A673 (cell line): ENCODE measurements at regions not wholly inside any gene's neighbourhood (a gene's known extent, or its start where the extent isn't known, plus 50 kb on each side); places are given as distances from the start of the nearest gene placed in this dataset.

ENCODE experiments used
- EZH2 ChIP-seq: fragments of 200-600 bp; sonication (generic); IDR thresholded peaks from 2 replicates; pipeline ENCODE4 v1.6.1; 2017; ENCODE audit warnings: borderline replicate concordance, low read depth, mild to moderate bottlenecking, mixed read lengths, antibody characterized with exemption, low read length; ENCODE audit not compliant: poor library complexity, severe bottlenecking
- TF ChIP-seq, protein P1 (sequence below): fragments of 300-800, 200-600 bp; sonication (generic); conservative IDR thresholded peaks from 2 replicates; pipeline ENCODE4 v1.5.1; 2017; ENCODE audit warnings: low read depth, mild to moderate bottlenecking, antibody characterized with exemption, low read length, moderate library complexity, mixed read lengths

DNA sequence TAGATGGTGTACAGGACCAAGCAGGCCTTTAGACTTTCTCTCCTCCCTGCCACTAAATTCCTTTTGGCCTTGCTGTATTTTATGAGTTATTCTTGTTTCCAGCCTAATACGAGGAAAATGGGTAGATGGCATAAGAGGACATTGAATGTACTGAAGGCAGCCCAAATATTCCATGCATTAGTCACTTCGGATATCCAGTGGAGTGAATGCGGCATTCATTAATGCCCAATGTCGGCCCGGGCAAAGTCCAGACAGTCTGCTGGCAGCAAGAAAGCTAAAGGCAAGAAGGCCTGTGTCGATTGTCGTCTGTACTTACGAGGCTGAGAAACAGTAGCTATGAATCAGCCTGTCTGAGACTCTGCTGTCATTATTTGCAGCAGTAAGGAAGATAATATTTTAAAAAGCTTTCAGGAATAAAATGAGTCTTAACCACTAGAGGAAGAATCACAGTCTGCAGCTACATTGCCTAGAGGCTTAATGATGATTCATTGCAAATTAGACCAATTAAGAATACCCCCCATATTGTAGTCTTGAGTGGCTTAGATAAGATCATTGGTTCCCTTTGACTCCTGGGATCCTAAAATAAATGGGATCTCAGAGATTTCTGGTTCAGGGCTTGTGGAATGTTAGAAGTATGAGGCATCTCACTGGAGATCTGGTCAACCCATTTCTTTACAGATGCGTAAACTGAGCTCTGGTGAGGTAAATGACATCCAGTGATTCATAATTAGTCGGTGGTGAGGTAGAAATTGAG lies 534.1 kb upstream of the JAG1 start:
- TF ChIP-seq, protein P1, sequence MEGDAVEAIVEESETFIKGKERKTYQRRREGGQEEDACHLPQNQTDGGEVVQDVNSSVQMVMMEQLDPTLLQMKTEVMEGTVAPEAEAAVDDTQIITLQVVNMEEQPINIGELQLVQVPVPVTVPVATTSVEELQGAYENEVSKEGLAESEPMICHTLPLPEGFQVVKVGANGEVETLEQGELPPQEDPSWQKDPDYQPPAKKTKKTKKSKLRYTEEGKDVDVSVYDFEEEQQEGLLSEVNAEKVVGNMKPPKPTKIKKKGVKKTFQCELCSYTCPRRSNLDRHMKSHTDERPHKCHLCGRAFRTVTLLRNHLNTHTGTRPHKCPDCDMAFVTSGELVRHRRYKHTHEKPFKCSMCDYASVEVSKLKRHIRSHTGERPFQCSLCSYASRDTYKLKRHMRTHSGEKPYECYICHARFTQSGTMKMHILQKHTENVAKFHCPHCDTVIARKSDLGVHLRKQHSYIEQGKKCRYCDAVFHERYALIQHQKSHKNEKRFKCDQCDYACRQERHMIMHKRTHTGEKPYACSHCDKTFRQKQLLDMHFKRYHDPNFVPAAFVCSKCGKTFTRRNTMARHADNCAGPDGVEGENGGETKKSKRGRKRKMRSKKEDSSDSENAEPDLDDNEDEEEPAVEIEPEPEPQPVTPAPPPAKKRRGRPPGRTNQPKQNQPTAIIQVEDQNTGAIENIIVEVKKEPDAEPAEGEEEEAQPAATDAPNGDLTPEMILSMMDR, result no peak
- TF ChIP-seq EZH2, result no peak
